RCC 7860 (cell line): ENCODE measurements at regions not wholly inside any gene's neighbourhood (a gene's known extent, or its start where the extent isn't known, plus 50 kb on each side); places are given as distances from the start of the nearest gene placed in this dataset.
A peak's percentile ranks its signal among the peaks of the same experiment; 100 is the strongest.
"Not testable (repeated sequence)": the region's sequence is repeated elsewhere in the genome, so short reads cannot be mapped to it uniquely, and the experiment has no call there.

Experiments
- DNase-seq: peaks from one replicate; pipeline ENCODE4 v3.0.0-alpha.2; 2015; ENCODE audit warnings: low spot score
- FAIRE-seq: peaks from 2 replicates; lab custom pipeline; 2012; peaks lifted over from hg19 to GRCh38; lab: Jason Lieb, UNC

GRCh38 chr4:128540122-128540521 is 252.5 kb upstream of the PGRMC2 start:
- DNase-seq (no peak), FAIRE-seq (no peak)

- no peak for DNase-seq
- FAIRE-seq, result no peak
These were observed 250.7 kb upstream of the PGRMC2 start for GRCh38 chr4:128538111-128538882.

- no peak for DNase-seq
- FAIRE-seq, result no peak
These were observed 249.1 kb upstream of the PGRMC2 start for GRCh38 chr4:128536746-128537145.

- not testable (repeated sequence) for FAIRE-seq, DNase-seq
These were observed 247.9 kb upstream of the PGRMC2 start for GRCh38 chr4:128535510-128535909.

GRCh38 chr4:128528793-128529553 is 241.4 kb upstream of the PGRMC2 start:
- DNase-seq (peak; percentile 99), FAIRE-seq (peak; percentile 98)

- no peak for DNase-seq
- no peak for FAIRE-seq
These were observed 240.4 kb upstream of the PGRMC2 start for GRCh38 chr4:128527946-128528576.

- no peak for FAIRE-seq
- no peak for DNase-seq
These were observed 239.7 kb upstream of the PGRMC2 start for GRCh38 chr4:128527351-128527750.

- FAIRE-seq, result no peak
- DNase-seq, result no peak
These were observed 238.5 kb upstream of the PGRMC2 start for GRCh38 chr4:128525992-128526630.

GRCh38 chr4:128525387-128525786 is 237.8 kb upstream of the PGRMC2 start:
- DNase-seq (no peak), FAIRE-seq (no peak)

GRCh38 chr4:128524311-128524710 is 236.7 kb upstream of the PGRMC2 start:
- peak; percentile 85 for FAIRE-seq

GRCh38 chr4:128521648-128522111 is 234.1 kb upstream of the PGRMC2 start:
- FAIRE-seq (peak; percentile 80), DNase-seq (peak; percentile 78)

More at GRCh38 chr4:128524311-128524710, 236.7 kb upstream of the PGRMC2 start:
- DNase-seq, result peak; percentile 81

- FAIRE-seq, result no peak
- peak; percentile 40 for DNase-seq
These were observed 233.5 kb upstream of the PGRMC2 start for GRCh38 chr4:128521156-128521555.

- DNase-seq (no peak), FAIRE-seq (no peak)
These were observed 231.7 kb upstream of the PGRMC2 start for GRCh38 chr4:128519163-128519830.

GRCh38 chr4:128517739-128518510 is 230.3 kb upstream of the PGRMC2 start:
- FAIRE-seq (peak; percentile 92), DNase-seq (peak; percentile 95)

GRCh38 chr4:128517096-128517738 is 229.6 kb upstream of the PGRMC2 start:
- DNase-seq, result peak; percentile 9
- FAIRE-seq, result no peak

- DNase-seq (no peak), FAIRE-seq (no peak)
These were observed 228.8 kb upstream of the PGRMC2 start for GRCh38 chr4:128516301-128516969.

- DNase-seq (no peak), FAIRE-seq (no peak)
These were observed 226.3 kb upstream of the PGRMC2 start for GRCh38 chr4:128513664-128514484.
